Activated CD4-positive, alpha-beta T cell treated with anti-CD3 and anti-CD28 coated beads, Interleukin-2, amount 10 ng/mL, durations not matched to agents 7 days and 5 days (primary cell): ENCODE measurements at regions not wholly inside any gene's neighbourhood (a gene's known extent, or its start where the extent isn't known, plus 50 kb on each side); places are given as distances from the start of the nearest gene placed in this dataset.

ENCODE experiments used
- CTCF ChIA-PET: fragments of 350-600 bp; sonication (Branson Sonifier 250); formaldehyde crosslinking; loops from one replicate; lab custom pipeline; 2021; ENCODE audit warnings: antibody characterized with exemption; lab: Charles Lee
- POLR2A ChIA-PET: fragments of 350-600 bp; sonication (Branson Sonifier 250); formaldehyde crosslinking; loops from one replicate; lab custom pipeline; 2021; ENCODE audit warnings: antibody characterized with exemption; lab: Charles Lee
- DNase-seq: peaks from one replicate; pipeline ENCODE4 v3.0.0-alpha.2; 2020
- H3K27ac Mint-ChIP-seq: one replicate; pipeline ENCODE4 v1.8.0; 2021; ENCODE audit warnings: mild to moderate bottlenecking, moderate library complexity, mixed read lengths
- H3K27me3 Mint-ChIP-seq: one replicate; pipeline ENCODE4 v1.8.0; 2021; ENCODE audit warnings: mixed read lengths
- H3K36me3 Mint-ChIP-seq: one replicate; pipeline ENCODE4 v1.8.0; 2021; ENCODE audit warnings: low read depth, mixed read lengths
- H3K4me1 Mint-ChIP-seq: one replicate; pipeline ENCODE4 v1.8.0; 2021; ENCODE audit warnings: mixed read lengths
- H3K4me3 Mint-ChIP-seq: one replicate; pipeline ENCODE4 v1.8.0; 2021; ENCODE audit warnings: mild to moderate bottlenecking, moderate library complexity, mixed read lengths
- H3K9me3 Mint-ChIP-seq: one replicate; pipeline ENCODE4 v1.8.0; 2021; ENCODE audit warnings: mixed read lengths

DNA sequence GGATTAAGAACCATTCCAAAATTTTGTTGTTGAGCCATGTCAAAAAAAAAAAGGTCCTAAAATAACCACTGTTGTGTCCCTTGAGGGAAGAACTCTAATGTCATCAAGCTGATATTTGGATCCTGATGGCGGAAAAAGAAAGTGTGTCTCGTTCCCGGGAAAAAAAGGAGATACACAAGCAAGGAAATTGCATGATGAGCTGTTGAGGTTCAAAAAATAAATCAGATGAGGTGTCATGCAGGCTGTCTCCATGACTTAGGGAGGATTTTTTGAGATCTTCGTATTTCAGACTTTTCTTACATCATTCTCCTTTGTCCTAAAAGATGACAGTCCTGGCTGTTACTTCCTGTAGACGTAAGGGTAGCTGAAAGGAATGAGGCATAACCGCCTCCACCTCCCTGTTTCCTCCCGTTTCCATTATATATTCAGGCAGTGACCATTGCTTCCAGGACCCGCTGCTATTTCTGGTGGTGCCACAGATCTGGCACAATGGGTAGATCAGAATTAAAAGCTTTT is 117.3 kb upstream of the TNFAIP3 start:
- peaks cover 4% of the 10 kb centered on the region for H3K4me1 Mint-ChIP-seq
- H3K36me3 Mint-ChIP-seq, result no peaks in the 10 kb centered on the region
- POLR2A ChIA-PET, result no interaction called here
- H3K4me3 Mint-ChIP-seq, result no peak overlapping the region
- no peak for DNase-seq
- peaks cover 10% of the 10 kb centered on the region for H3K27me3 Mint-ChIP-seq
- no peak overlapping the region for H3K27ac Mint-ChIP-seq
- CTCF ChIA-PET, result interaction anchor here (0.7 to 2.4 kb wide), 7 partner anchors 8 to 195 kb away, joined by 3 to 8 read pairs (median 3); partner anchors contain the start of gene TNFAIP3
- no peaks in the 10 kb centered on the region for H3K9me3 Mint-ChIP-seq

DNA sequence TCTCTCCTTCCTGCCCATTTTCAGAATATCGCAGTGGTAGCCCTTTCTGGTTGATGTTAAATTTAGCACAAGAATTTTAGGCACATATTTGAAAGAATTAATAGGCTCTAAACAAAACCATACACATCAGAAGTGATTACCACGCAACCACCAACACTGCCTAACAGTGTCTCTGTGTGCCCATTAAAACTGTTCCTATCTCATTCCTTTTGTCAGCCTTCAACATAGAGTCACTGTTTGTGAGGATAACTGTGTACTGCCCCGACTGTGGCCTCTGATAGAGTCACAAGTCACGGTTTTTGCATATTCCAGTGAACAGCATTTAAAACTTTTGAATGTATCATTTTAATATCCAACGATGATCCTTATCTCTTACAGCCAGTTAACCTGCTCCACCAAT is 116.8 kb upstream of the TNFAIP3 start:
- peaks cover 8% of the 10 kb centered on the region for H3K4me1 Mint-ChIP-seq
- H3K4me3 Mint-ChIP-seq, result no peak overlapping the region
- H3K27ac Mint-ChIP-seq, result no peak overlapping the region
- ChIA-PET CTCF (interaction anchor here (0.7 to 2.4 kb wide), 5 partner anchors 7 to 123 kb away, joined by 3 to 8 read pairs (median 3); partner anchors contain the start of gene TNFAIP3), POLR2A (no interaction called here)
- no peaks in the 10 kb centered on the region for H3K36me3 Mint-ChIP-seq
- H3K9me3 Mint-ChIP-seq, result no peaks in the 10 kb centered on the region
- no peak for DNase-seq
- H3K27me3 Mint-ChIP-seq, result peaks cover 10% of the 10 kb centered on the region

DNA sequence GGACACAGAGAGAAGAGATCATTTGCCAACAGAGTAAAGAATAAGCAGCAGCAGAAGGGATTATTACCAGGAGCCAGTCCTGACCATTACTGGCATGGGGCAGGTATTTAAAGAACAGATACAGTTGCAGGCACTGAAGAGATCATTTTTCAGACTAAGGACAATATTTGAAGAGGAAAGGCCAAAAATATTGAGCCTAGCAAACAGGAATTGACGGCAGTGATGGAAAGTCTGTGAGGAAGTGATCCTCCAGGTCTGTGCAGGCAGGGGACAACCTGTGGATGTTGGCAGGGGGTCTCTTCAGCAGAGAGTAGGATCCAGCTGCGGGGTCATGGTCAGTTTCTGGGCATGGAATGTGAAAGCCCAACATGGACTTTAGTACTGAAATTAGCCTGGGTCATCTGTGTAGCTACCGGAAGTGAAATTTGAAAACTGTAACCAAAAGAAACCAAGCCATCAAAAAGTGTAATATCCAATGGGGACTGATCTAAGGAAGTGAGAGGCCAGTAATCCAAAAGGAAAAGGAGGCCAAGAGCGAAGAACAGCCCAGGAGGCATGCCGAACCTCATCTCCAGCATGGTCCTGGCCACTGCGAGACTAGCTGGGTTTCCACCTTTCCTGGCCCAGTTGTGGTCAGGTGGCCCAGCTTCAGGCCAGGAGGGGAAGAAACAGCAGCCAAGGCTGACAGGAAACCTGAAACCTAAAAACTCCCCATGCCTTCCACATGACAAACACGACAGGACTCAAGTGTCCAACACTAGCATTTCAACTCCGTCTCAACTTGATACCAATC is 115.1 kb upstream of the TNFAIP3 start:
- ChIA-PET CTCF (interaction anchor here (0.7 to 1.8 kb wide), 3 partner anchors 8 to 29 kb away, joined by 3 to 5 read pairs (median 4); no protein-coding TSS in a partner anchor), POLR2A (no interaction called here)
- H3K9me3 Mint-ChIP-seq, result no peaks in the 10 kb centered on the region
- no peak for DNase-seq
- H3K27ac Mint-ChIP-seq, result no peak overlapping the region
- H3K4me1 Mint-ChIP-seq, result peaks cover 9% of the 10 kb centered on the region
- H3K36me3 Mint-ChIP-seq, result no peaks in the 10 kb centered on the region
- no peak overlapping the region for H3K4me3 Mint-ChIP-seq
- peaks cover 10% of the 10 kb centered on the region for H3K27me3 Mint-ChIP-seq

DNA sequence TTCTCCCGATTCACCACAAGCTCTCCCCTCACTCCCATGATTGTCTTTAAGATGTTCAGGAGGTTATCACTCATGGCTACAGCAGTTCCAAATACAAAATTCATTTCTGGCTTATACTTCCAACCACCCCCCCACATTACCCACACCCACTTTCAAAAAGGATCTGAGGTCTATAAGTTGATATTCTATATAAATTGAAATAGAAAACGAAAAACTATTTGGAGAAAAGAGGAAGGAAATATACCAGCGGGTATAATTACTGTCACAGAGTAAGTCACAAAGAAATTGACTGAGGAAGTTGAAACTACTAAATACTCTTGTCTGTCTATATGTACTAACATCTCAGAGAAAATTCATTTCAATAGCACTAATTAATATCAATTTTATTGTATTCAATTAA is 112.7 kb upstream of the TNFAIP3 start:
- Mint-ChIP-seq H3K27me3 (peaks cover 10% of the 10 kb centered on the region), H3K4me3 (no peak overlapping the region), H3K9me3 (no peaks in the 10 kb centered on the region), H3K27ac (no peak overlapping the region), H3K36me3 (no peaks in the 10 kb centered on the region), H3K4me1 (peaks cover 9% of the 10 kb centered on the region)
- POLR2A ChIA-PET, result no interaction called here
- no peak for DNase-seq
- CTCF ChIA-PET, result interaction anchor here (1.1 to 1.6 kb wide), 3 partner anchors 18 to 172 kb away, joined by 3 to 4 read pairs (median 3); no protein-coding TSS in a partner anchor

DNA sequence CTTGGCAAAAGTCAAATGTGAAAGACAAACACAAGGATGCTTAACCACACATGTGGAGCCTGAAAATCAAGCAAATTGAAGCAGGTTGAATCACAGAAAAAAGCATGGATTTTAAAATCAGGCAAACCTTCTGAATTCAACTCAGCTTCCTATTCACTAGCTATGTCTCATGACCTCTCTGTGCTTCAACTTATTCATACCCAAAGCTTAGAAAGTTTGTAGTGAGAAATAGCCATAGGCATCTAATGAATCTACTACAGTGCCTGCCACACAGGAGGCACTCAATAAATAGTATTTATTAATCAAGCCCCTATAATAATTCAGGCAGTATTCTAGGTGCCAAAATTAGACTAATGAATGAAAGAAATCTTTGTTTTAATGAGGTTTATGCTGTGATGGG is 112.2 kb upstream of the TNFAIP3 start:
- H3K36me3 Mint-ChIP-seq, result no peaks in the 10 kb centered on the region
- peaks cover 6% of the 10 kb centered on the region for H3K27me3 Mint-ChIP-seq
- H3K27ac Mint-ChIP-seq, result no peak overlapping the region
- H3K4me3 Mint-ChIP-seq, result no peak overlapping the region
- no peaks in the 10 kb centered on the region for H3K9me3 Mint-ChIP-seq
- CTCF ChIA-PET, result interaction anchor here (1.1 to 1.6 kb wide), 4 partner anchors 11 to 171 kb away, joined by 3 to 4 read pairs (median 3); no protein-coding TSS in a partner anchor
- no peak for DNase-seq
- peaks cover 9% of the 10 kb centered on the region for H3K4me1 Mint-ChIP-seq
- POLR2A ChIA-PET, result no interaction called here

DNA sequence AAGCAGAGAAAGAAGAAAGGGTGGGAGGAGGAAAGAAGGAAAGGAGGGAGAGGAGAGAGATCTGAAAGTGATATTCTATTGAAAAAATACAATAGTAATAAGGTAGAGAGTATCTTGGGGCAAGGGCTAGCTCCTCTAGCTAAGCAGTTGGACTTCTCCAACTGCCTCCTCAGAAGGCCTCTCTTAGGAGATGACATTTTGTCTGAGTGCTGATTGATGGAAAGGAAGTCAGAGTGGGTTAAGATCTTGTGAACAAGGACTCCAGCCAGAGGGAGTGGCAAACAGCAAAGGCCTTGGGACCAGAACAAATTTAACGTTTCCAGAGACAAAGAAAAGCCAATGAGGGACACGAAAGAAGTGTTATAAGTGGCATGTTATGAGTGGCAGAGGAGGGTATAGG is 111.8 kb upstream of the TNFAIP3 start:
- Mint-ChIP-seq H3K4me3 (no peak overlapping the region), H3K36me3 (no peaks in the 10 kb centered on the region), H3K9me3 (no peaks in the 10 kb centered on the region), H3K27ac (no peak overlapping the region), H3K4me1 (peaks cover 9% of the 10 kb centered on the region), H3K27me3 (peaks cover 3% of the 10 kb centered on the region)
- ChIA-PET CTCF (interaction anchor here (1.1 to 1.4 kb wide), 2 partner anchors 11 to 171 kb away, joined by 3 read pairs; no protein-coding TSS in a partner anchor), POLR2A (no interaction called here)
- no peak for DNase-seq

DNA sequence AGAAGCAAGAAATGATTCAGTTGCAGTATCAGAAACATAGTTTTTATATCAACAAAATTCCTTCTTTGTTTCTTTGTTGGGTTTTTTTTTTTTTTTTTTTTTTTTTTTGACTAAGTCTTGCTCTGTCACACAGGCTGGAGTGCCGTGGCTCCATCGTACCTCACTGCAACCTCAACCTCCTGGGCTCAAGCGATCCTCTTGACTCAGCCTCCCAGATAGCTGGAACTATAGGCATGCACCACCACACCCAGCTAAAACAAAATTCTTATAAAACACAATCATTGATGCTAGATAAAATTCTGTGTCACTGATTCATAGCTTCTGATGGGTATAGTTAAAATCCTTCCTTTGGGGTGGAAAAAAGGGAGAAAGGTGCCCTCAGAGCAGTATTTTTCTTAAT is 110.3 kb upstream of the TNFAIP3 start:
- H3K36me3 Mint-ChIP-seq, result peaks cover 2% of the 10 kb centered on the region
- peaks cover 9% of the 10 kb centered on the region for H3K4me1 Mint-ChIP-seq
- POLR2A ChIA-PET, result no interaction called here
- no peak for DNase-seq
- H3K9me3 Mint-ChIP-seq, result no peaks in the 10 kb centered on the region
- H3K4me3 Mint-ChIP-seq, result no peak overlapping the region
- CTCF ChIA-PET, result interaction anchor here (0.6 to 1.3 kb wide), 2 partner anchors 11 to 214 kb away, joined by 3 to 6 read pairs; no protein-coding TSS in a partner anchor
- no peak overlapping the region for H3K27ac Mint-ChIP-seq
- no peaks in the 10 kb centered on the region for H3K27me3 Mint-ChIP-seq

DNA sequence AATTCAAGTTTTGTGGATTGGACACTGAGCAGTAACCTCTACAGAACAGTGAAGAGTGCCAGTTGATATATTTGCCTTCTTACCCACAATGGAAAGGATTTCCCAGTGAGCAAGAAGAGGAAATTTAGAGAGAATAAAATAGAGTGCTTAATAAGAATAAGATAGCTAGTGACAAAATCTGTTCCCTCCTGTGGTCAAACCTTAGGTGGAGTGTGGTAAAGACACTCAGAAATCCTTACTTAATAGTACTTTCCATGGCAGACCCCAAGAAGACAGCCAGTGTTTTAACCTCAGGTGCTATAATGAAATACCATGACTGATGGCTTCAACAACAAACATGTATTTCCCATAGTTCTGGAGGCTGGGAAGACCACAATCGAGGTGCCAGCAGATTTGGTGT is 108.4 kb upstream of the TNFAIP3 start:
- Mint-ChIP-seq H3K4me1 (peaks cover 11% of the 10 kb centered on the region), H3K27me3 (no peaks in the 10 kb centered on the region), H3K9me3 (no peaks in the 10 kb centered on the region), H3K4me3 (no peak overlapping the region), H3K27ac (no peak overlapping the region), H3K36me3 (peaks cover 3% of the 10 kb centered on the region)
- no peak for DNase-seq
- ChIA-PET CTCF (interaction anchor here (0.9 to 2.4 kb wide), 4 partner anchors 10 to 109 kb away, joined by 3 to 8 read pairs (median 4); partner anchors contain the start of gene TNFAIP3), POLR2A (no interaction called here)

DNA sequence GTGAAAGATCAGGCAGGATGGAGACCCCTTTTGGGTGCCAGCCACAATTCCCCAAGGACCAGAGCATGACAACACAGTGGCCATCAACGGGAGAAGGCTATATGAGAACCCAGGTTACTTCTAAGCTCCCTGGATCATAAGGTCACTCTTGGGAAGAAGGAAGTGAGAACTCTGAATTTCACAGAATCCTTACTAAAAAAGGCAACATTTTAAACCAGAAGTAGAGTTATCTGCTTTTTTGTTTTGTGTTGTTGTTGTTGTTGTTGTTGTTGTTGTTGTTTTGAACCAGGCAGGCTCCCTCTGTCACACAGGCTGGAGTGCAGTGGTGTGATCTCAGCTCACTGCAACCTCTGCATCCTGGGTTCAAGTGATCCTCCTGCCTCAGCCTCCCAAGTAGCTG is 107.4 kb upstream of the TNFAIP3 start:
- Mint-ChIP-seq H3K4me1 (peaks cover 6% of the 10 kb centered on the region), H3K4me3 (no peak overlapping the region), H3K27me3 (no peaks in the 10 kb centered on the region), H3K9me3 (no peaks in the 10 kb centered on the region), H3K27ac (no peak overlapping the region), H3K36me3 (peaks cover 3% of the 10 kb centered on the region)
- no peak for DNase-seq
- ChIA-PET CTCF (interaction anchor here (0.6 to 2.4 kb wide), 5 partner anchors 11 to 538 kb away, joined by 3 to 8 read pairs (median 4); partner anchors contain the start of gene TNFAIP3), POLR2A (no interaction called here)

DNA sequence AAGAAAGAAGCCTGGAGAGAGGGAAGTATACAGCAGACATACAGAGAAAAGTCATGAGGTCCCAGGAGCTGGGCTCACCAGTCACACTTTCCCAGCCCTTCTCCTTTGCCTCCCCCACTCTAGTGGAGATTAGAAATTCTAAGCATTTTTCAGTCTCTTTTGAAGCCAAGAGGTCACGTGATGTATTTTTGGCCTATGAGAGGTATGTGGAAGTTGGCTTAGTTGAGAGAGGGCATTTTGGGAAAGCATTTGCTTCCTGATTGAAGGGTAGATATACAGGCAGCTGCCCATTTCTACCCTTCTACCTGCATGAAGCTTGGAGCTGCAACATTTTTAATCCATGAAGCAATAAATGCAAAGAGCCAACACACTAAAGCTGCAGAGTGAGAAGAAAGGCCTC is 106.0 kb upstream of the TNFAIP3 start:
- H3K36me3 Mint-ChIP-seq, result peaks cover 3% of the 10 kb centered on the region
- H3K27me3 Mint-ChIP-seq, result no peaks in the 10 kb centered on the region
- no peak overlapping the region for H3K27ac Mint-ChIP-seq
- H3K4me1 Mint-ChIP-seq, result peaks cover 1% of the 10 kb centered on the region
- ChIA-PET CTCF (interaction anchor here (0.8 to 2.4 kb wide), 10 partner anchors 9 to 218 kb away, joined by 3 to 8 read pairs (median 4); partner anchors contain the start of gene TNFAIP3), POLR2A (no interaction called here)
- H3K9me3 Mint-ChIP-seq, result no peaks in the 10 kb centered on the region
- no peak for DNase-seq
- H3K4me3 Mint-ChIP-seq, result no peak overlapping the region

DNA sequence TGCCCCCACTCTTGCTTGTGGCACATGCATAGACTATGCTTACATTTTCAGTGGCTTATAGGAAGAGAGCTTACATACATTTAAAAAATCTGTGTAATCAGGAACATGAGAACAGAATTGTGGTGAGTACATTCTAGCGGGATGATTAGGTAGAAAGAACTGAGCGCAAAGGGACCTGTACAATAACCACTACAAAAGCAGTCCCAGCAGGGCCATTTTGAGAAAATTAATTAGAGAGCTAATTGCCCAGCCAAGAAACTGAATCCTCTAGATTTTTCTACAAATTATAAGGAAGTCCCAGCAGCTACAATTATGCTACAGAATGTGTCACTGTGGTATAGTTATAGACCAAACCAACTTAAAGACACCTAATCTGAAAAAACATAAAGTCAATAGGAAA is 105.6 kb upstream of the TNFAIP3 start:
- Mint-ChIP-seq H3K9me3 (no peaks in the 10 kb centered on the region), H3K36me3 (peaks cover 3% of the 10 kb centered on the region), H3K27me3 (no peaks in the 10 kb centered on the region), H3K27ac (no peak overlapping the region), H3K4me3 (no peak overlapping the region), H3K4me1 (peaks cover 1% of the 10 kb centered on the region)
- CTCF ChIA-PET, result interaction anchor here (0.8 to 2.4 kb wide), 8 partner anchors 8 to 105 kb away, joined by 3 to 7 read pairs (median 4); partner anchors contain the start of gene TNFAIP3
- POLR2A ChIA-PET, result no interaction called here
- DNase-seq, result no peak

DNA sequence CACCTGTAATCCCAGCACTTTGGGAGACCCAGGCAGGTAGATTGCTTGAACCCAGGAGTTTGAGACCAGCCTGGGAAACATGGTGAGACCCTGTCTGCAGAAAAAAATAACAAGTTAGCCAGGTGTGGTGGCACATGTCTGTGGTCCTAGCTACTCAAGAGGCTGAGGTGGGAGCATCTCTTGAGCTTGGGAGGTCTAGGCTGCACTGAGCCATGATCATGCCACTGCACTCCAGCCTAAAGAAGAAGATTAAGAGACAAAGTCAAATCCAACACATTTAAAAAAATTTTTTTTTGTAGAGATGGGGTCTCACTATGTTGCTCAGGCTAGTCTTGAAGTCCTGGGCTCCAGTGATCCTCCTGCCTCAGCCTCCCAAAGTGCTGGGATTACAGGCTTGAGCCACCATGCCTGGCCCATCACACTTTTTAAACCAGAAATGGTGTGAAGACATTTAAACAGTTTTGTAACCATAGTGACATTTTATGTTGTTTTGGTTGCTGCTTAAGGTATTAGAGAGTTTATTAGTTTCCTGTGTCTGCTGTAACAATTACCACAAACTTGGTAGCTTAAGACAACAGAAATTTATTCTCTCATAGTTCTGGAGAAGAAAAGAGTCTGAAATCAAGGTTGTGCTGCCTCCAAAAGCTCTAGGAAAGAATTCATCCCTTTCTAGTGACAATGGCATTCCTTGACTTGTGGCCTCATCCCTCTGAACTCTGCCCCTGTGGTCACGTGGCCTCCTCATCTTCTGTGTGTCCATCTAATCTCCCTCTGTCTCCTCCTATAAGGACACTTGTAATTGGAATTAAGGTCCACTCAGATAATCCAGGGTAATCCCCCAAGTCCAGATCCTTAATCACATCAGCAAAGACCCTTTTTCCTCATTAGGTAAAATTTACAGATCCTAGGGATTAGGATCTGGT is 104.6 kb upstream of the TNFAIP3 start:
- H3K36me3 Mint-ChIP-seq, result peaks cover 3% of the 10 kb centered on the region
- no peak overlapping the region for H3K27ac Mint-ChIP-seq
- ChIA-PET CTCF (interaction anchor here (0.9 to 1.2 kb wide), 3 partner anchors 20 to 163 kb away, joined by 3 read pairs; no protein-coding TSS in a partner anchor), POLR2A (no interaction called here)
- DNase-seq, result no peak
- peaks cover 3% of the 10 kb centered on the region for H3K9me3 Mint-ChIP-seq
- H3K4me1 Mint-ChIP-seq, result peaks cover 8% of the 10 kb centered on the region
- no peak overlapping the region for H3K4me3 Mint-ChIP-seq
- H3K27me3 Mint-ChIP-seq, result no peaks in the 10 kb centered on the region
